A673 (cell line): ENCODE measurements at regions not wholly inside any gene's neighbourhood (a gene's known extent, or its start where the extent isn't known, plus 50 kb on each side); places are given as distances from the start of the nearest gene placed in this dataset.

Experiments
- BruUV-seq: library from RNA; stranded (reverse); fragments of 400-500 nt; replicated peaks from 2 replicates; lab custom pipeline; 2021; lab: Mats Ljungman, UMichigan
- CTCF ChIA-PET: fragments of 300-600 bp; sonication (Branson Sonifier 250); formaldehyde crosslinking; loops from one replicate; lab custom pipeline; 2022; ENCODE audit warnings: antibody characterized with exemption; lab: Charles Lee
- POLR2A ChIA-PET: fragments of 300-600 bp; sonication (Branson Sonifier 250); formaldehyde crosslinking; loops from one replicate; lab custom pipeline; 2022; ENCODE audit warnings: antibody characterized with exemption; ENCODE audit not compliant: low non-redundant PET; lab: Charles Lee
- DNase-seq: peaks from one replicate; pipeline ENCODE4 v3.0.0-alpha.2; 2015; ENCODE audit warnings: low spot score
- H3K27ac ChIP-seq: fragments of 200-600 bp; sonication (generic); 2 replicates; pipeline ENCODE4 v1.5.1; 2016; ENCODE audit warnings: mixed run types, low read depth, mild to moderate bottlenecking, mixed read lengths, antibody characterized with exemption, low read length; ENCODE audit not compliant: poor library complexity, severe bottlenecking
- H3K27me3 ChIP-seq: fragments of 200-600 bp; sonication (generic); replicated peaks from 2 replicates; pipeline ENCODE4 v1.6.1; 2017; ENCODE audit warnings: mixed run types, low read depth, mild to moderate bottlenecking, mixed read lengths, antibody characterized with exemption, low read length; ENCODE audit not compliant: insufficient read depth, poor library complexity
- H3K36me3 ChIP-seq: fragments of 200-600 bp; sonication (generic); 2 replicates; pipeline ENCODE4 v1.6.1; 2016; ENCODE audit warnings: mixed run types, mild to moderate bottlenecking, mixed read lengths, antibody characterized with exemption, low read length; ENCODE audit not compliant: insufficient read depth, poor library complexity, severe bottlenecking
- H3K4me1 ChIP-seq: fragments of 200-600 bp; sonication (generic); 2 replicates; pipeline ENCODE4 v1.6.1; 2017; ENCODE audit warnings: mixed run types, mild to moderate bottlenecking, mixed read lengths, antibody characterized with exemption, low read length; ENCODE audit not compliant: insufficient read depth, poor library complexity, severe bottlenecking
- H3K4me3 ChIP-seq: fragments of 200-600 bp; sonication (generic); 2 replicates; pipeline ENCODE4 v1.5.1; 2016; ENCODE audit warnings: low read depth, mixed run types, mild to moderate bottlenecking, mixed read lengths, low read length; ENCODE audit not compliant: poor library complexity, severe bottlenecking
- H3K9me3 ChIP-seq: fragments of 200-600 bp; sonication (generic); 2 replicates; pipeline ENCODE4 v1.6.1; 2016; ENCODE audit warnings: mixed run types, low read depth, mild to moderate bottlenecking, mixed read lengths, antibody characterized with exemption, low read length; ENCODE audit not compliant: poor library complexity, severe bottlenecking
- EZH2 ChIP-seq: fragments of 200-600 bp; sonication (generic); IDR thresholded peaks from 2 replicates; pipeline ENCODE4 v1.6.1; 2017; ENCODE audit warnings: borderline replicate concordance, low read depth, mild to moderate bottlenecking, mixed read lengths, antibody characterized with exemption, low read length; ENCODE audit not compliant: poor library complexity, severe bottlenecking
- intact Hi-C: fragments of 100-400 bp; cut with micrococcal nuclease; formaldehyde crosslinking; loops from one replicate; pipeline ENCODE4 v1.10.0; 2022; ENCODE audit not compliant: unreplicated experiment
- TF ChIP-seq, protein P1 (sequence below): fragments of 300-800, 200-600 bp; sonication (generic); conservative IDR thresholded peaks from 2 replicates; pipeline ENCODE4 v1.5.1; 2017; ENCODE audit warnings: low read depth, mild to moderate bottlenecking, antibody characterized with exemption, low read length, moderate library complexity, mixed read lengths

DNA sequence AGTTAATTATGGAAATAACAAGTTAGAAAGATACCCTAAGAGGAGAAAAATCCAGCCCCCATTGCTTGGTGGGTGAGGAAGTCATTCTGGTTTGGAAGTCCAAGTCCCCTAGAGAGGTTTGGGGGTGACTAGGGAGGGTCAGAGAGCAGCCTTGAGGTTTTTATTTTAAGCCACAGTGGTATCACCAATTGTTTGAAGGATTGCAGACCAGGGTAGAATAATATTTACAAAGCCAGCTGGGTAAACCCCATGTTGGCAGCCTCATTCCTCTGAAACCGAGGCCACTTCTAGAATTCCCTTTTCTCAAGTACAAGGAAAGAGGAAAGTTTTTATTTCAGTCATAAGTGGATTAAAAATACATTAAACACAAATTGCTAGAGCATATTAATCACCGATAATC, 99.7 kb downstream of the TMEM170B start:
- no peak for DNase-seq
- H3K27ac ChIP-seq, result no peak overlapping the region
- H3K4me1 ChIP-seq, result no peaks in the 10 kb centered on the region
- CTCF ChIA-PET, result no interaction called here
- intact Hi-C loops, result no loop called here
- no TSS peak for BruUV-seq
- POLR2A ChIA-PET, result no interaction called here
- H3K27me3 ChIP-seq, result no peaks in the 10 kb centered on the region
- H3K4me3 ChIP-seq, result no peak overlapping the region
- H3K36me3 ChIP-seq, result no peaks in the 10 kb centered on the region
- no peaks in the 10 kb centered on the region for H3K9me3 ChIP-seq
- TF ChIP-seq, protein P1, sequence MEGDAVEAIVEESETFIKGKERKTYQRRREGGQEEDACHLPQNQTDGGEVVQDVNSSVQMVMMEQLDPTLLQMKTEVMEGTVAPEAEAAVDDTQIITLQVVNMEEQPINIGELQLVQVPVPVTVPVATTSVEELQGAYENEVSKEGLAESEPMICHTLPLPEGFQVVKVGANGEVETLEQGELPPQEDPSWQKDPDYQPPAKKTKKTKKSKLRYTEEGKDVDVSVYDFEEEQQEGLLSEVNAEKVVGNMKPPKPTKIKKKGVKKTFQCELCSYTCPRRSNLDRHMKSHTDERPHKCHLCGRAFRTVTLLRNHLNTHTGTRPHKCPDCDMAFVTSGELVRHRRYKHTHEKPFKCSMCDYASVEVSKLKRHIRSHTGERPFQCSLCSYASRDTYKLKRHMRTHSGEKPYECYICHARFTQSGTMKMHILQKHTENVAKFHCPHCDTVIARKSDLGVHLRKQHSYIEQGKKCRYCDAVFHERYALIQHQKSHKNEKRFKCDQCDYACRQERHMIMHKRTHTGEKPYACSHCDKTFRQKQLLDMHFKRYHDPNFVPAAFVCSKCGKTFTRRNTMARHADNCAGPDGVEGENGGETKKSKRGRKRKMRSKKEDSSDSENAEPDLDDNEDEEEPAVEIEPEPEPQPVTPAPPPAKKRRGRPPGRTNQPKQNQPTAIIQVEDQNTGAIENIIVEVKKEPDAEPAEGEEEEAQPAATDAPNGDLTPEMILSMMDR, result no peak
- TF ChIP-seq EZH2, result no peak

DNA sequence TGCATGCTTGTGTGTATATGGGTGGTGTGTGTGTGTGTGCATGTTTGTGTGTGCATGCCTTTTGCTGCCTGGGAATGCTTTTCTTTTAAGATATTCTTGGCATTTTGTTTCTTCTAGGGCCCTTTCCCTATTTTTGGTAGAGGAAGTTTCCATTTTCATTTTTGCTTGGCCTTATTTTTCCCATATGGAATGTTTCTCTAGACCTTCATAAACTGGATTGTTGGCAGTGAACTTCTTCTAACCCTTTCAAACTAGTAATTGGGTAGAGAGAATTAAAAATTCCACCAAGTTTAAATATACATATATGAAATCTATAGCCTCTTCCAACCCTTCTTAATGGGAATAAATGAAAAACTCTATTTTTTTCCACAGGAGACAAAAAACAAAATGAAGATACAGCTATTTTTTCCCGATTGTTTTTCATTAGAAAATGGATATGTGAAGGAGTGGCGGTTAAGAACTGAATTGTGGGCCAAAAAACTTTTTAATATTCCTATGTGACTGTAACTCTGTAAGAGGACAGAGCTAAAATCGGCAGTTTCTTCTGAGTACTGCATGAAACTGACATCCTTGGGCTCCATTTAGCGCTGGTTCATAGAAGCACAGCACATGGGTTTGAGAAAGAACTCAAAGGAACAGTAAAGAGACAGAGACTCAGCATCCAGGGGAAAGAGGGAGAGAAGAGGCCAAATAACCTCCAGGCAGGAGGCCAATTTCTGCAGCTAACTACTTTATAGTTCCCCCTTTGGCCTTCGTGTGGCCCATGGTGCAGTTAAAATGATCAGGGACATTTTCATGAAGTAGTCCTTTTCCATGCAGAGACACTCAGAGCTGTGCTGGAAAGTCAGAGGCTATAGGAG, 102.1 kb downstream of the TMEM170B start:
- POLR2A ChIA-PET, result no interaction called here
- H3K27me3 ChIP-seq, result no peaks in the 10 kb centered on the region
- H3K4me3 ChIP-seq, result no peak overlapping the region
- H3K36me3 ChIP-seq, result no peaks in the 10 kb centered on the region
- intact Hi-C loops, result no loop called here
- TF ChIP-seq, protein P1, result no peak
- no peak for TF ChIP-seq EZH2
- no TSS peak for BruUV-seq
- no peaks in the 10 kb centered on the region for H3K4me1 ChIP-seq
- H3K9me3 ChIP-seq, result no peaks in the 10 kb centered on the region
- CTCF ChIA-PET, result no interaction called here
- H3K27ac ChIP-seq, result no peak overlapping the region
- no peak for DNase-seq

DNA sequence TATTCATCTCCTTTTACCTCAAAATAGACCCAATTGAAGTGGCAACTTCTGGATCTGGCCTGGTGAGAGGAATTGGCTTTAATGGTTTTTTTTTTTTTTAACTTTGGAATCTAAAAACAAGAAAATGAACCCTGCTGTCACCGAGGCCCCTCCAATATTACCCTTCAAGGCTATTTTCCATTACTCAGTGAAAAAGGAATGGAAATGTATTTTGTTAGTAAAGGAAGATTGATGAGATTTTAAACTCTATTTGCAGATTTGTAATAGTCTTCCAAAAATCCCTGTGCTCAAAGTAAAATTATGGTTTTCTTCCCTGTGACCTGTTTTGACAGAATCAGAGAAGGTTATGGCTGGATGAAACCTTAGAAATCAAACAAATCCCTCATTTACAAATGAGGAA, 102.9 kb downstream of the TMEM170B start:
- H3K27ac ChIP-seq, result no peak overlapping the region
- TF ChIP-seq EZH2, result no peak
- TF ChIP-seq, protein P1, result no peak
- H3K9me3 ChIP-seq, result no peaks in the 10 kb centered on the region
- BruUV-seq, result no TSS peak
- no peaks in the 10 kb centered on the region for H3K27me3 ChIP-seq
- H3K36me3 ChIP-seq, result no peaks in the 10 kb centered on the region
- H3K4me1 ChIP-seq, result no peaks in the 10 kb centered on the region
- ChIA-PET CTCF (no interaction called here), POLR2A (no interaction called here)
- no peak overlapping the region for H3K4me3 ChIP-seq
- no peak for DNase-seq
- intact Hi-C loops, result no loop called here
